GM23338 (cell line): ENCODE measurements at regions not wholly inside any gene's neighbourhood (a gene's known extent, or its start where the extent isn't known, plus 50 kb on each side); places are given as distances from the start of the nearest gene placed in this dataset.
A peak's percentile ranks its signal among the peaks of the same experiment; 100 is the strongest.

Experiments
- ATAC-seq: fragments of 200-7000 bp; cut with Tn5 transposase; 3 replicates; pipeline ENCODE4 v1.9.1; 2020
- DNase-seq: peaks from one replicate; pipeline ENCODE4 v3.0.0-alpha.2; 2015; ENCODE audit warnings: low spot score
- H2AFZ ChIP-seq: fragments of 200-600 bp; sonication (generic); 2 replicates; pipeline ENCODE4 v1.8.0; 2016; ENCODE audit warnings: antibody characterized with exemption, mild to moderate bottlenecking, moderate library complexity
- H3F3A ChIP-seq: fragments of 200-600 bp; sonication (generic); replicated peaks from 2 replicates; pipeline ENCODE4 v1.8.0; 2017; ENCODE audit warnings: antibody characterized with exemption, mixed run types, low read depth
- H3K27ac ChIP-seq: fragments of 200-600 bp; sonication (generic); 2 replicates; pipeline ENCODE4 v1.6.1; 2016; ENCODE audit warnings: low read depth
- H3K27me3 ChIP-seq: fragments of 200-600 bp; sonication (generic); 2 replicates; pipeline ENCODE4 v1.8.0; 2016; ENCODE audit warnings: mild to moderate bottlenecking, mixed run types, moderate library complexity; ENCODE audit not compliant: insufficient read depth
- H3K36me3 ChIP-seq: fragments of 200-600 bp; sonication (generic); 2 replicates; pipeline ENCODE4 v1.8.0; 2016; ENCODE audit warnings: mild to moderate bottlenecking; ENCODE audit not compliant: insufficient read depth
- H3K4me1 ChIP-seq: fragments of 200-600 bp; sonication (generic); 2 replicates; pipeline ENCODE4 v1.8.0; 2016; ENCODE audit warnings: mild to moderate bottlenecking, moderate library complexity; ENCODE audit not compliant: insufficient read depth
- H3K4me2 ChIP-seq: fragments of 200-600 bp; sonication (generic); 2 replicates; pipeline ENCODE4 v1.7.1; 2017; ENCODE audit warnings: mixed run types
- H3K4me3 ChIP-seq: fragments of 200-600 bp; sonication (generic); 2 replicates; pipeline ENCODE4 v1.6.1; 2016; ENCODE audit warnings: mixed run types
- H3K79me2 ChIP-seq: fragments of 200-600 bp; sonication (generic); replicated peaks from 2 replicates; pipeline ENCODE4 v1.8.0; 2017; ENCODE audit warnings: mild to moderate bottlenecking; ENCODE audit not compliant: insufficient read depth
- H3K9me2 ChIP-seq: fragments of 200-600 bp; sonication (generic); 2 replicates; pipeline ENCODE4 v1.8.0; 2017; ENCODE audit not compliant: insufficient read depth
- H4K20me1 ChIP-seq: fragments of 200-600 bp; sonication (generic); replicated peaks from 2 replicates; pipeline ENCODE4 v1.8.0; 2017; ENCODE audit warnings: mild to moderate bottlenecking; ENCODE audit not compliant: insufficient read depth
- H3K27ac Mint-ChIP-seq: 2 replicates; pipeline ENCODE4 v1.8.0; 2020; ENCODE audit warnings: inconsistent platforms, mild to moderate bottlenecking, moderate library complexity, mixed read lengths
- H3K27me3 Mint-ChIP-seq: 3 replicates; pipeline ENCODE4 v1.8.0; 2022; ENCODE audit warnings: low read depth, mild to moderate bottlenecking, moderate library complexity, mixed read lengths, inconsistent platforms; ENCODE audit not compliant: insufficient read depth, poor library complexity
- H3K36me3 Mint-ChIP-seq: 3 replicates; pipeline ENCODE4 v1.8.0; 2021; ENCODE audit warnings: low read depth, mild to moderate bottlenecking, inconsistent platforms, moderate library complexity, mixed read lengths
- H3K4me1 Mint-ChIP-seq: 3 replicates; pipeline ENCODE4 v1.8.0; 2020; ENCODE audit warnings: mild to moderate bottlenecking, inconsistent platforms, mixed read lengths
- H3K4me3 Mint-ChIP-seq: 3 replicates; pipeline ENCODE4 v1.8.0; 2021; ENCODE audit warnings: moderate library complexity, mild to moderate bottlenecking, inconsistent platforms, mixed read lengths
- H3K9me3 Mint-ChIP-seq: 3 replicates; pipeline ENCODE4 v1.8.0; 2020; ENCODE audit warnings: moderate library complexity, mild to moderate bottlenecking, inconsistent platforms, mixed read lengths
- ETS1 ChIP-seq: IDR thresholded peaks from 2 replicates; pipeline ENCODE4 v1.6.1; 2016; ENCODE audit warnings: antibody characterized with exemption
- EZH2 ChIP-seq: fragments of 200-600 bp; sonication (generic); IDR thresholded peaks from one replicate; pipeline ENCODE4 v1.8.0; 2017; ENCODE audit warnings: antibody characterized with exemption, mild to moderate bottlenecking, low read depth; ENCODE audit not compliant: unreplicated experiment
- EZH2phosphoT487 ChIP-seq: fragments of 200-600 bp; sonication (generic); IDR thresholded peaks from one replicate; pipeline ENCODE4 v1.8.1; 2018; ENCODE audit warnings: antibody characterized with exemption; ENCODE audit not compliant: unreplicated experiment
- JUNB ChIP-seq: IDR thresholded peaks from one replicate; pipeline ENCODE4 v1.6.1; 2016; ENCODE audit warnings: antibody characterized with exemption; ENCODE audit not compliant: unreplicated experiment
- REST ChIP-seq: IDR thresholded peaks from one replicate; pipeline ENCODE4 v1.6.1; 2018; ENCODE audit warnings: antibody characterized with exemption; ENCODE audit not compliant: unreplicated experiment
- ZNF114 ChIP-seq: fragments of 250-450 bp; sonication (Bioruptor Pico); IDR thresholded peaks from 2 replicates; pipeline ENCODE4 v1.5.0; 2020; ENCODE audit warnings: mild to moderate bottlenecking, moderate library complexity
- TF ChIP-seq, protein P1 (sequence below): fragments of 250-450 bp; sonication (Bioruptor Pico); IDR thresholded peaks from 2 replicates; pipeline ENCODE4 v1.5.0; 2020; ENCODE audit warnings: mild to moderate bottlenecking, moderate library complexity
- TF ChIP-seq, protein P2 (sequence below), 2 experiments: fragments of 200-600 bp in 1 of 2; sonication (generic) in 1 of 2; conservative IDR thresholded peaks; 2 replicates each; pipeline versions ENCODE4 v1.5.1 to v1.6.1; 2016 to 2017; ENCODE audit warnings: antibody characterized with exemption in 2 of 2, low read depth in 2 of 2, mild to moderate bottlenecking in 2 of 2, moderate library complexity in 1 of 2

GRCh38 chr5:167801999-167802398 lies 489.4 kb upstream of the WWC1 start (continued):
- TF ChIP-seq ETS1 (no peak), JUNB (no peak), ZNF114 (no peak), REST (no peak), EZH2 (no peak)

DNA sequence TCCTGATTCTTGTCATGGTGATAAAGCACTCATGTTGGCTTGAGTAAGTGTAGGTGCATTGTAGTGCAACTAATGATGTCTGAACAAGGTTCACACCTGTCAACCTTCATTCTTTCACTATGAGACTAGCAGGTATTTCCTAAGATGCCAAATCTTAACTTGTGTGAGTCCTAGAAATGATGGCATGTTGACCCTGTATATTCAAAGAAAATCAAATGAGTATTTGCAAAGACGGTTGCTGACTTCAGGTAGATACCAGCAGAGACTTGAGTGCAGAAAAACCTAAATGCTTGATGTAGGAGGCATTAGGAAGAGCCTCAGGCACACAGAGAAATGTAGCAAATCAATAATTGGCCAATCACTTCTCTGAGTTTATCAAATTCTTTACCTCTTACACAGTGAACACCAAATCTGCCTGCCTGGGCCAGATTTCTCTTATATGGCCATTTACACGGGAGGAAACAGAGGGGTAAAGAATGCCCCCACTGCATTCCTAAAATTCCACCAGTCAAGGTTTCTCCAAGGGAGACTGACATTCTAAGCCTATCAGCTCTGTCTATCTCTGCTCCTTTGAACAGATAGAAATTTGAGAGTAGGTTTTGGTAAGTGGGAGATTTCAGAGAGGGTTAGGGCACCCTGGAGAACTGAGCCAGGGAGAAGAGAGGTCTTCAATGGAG lies 488.6 kb upstream of the WWC1 start:
- H3K4me3 ChIP-seq, result no peak overlapping the region
- ATAC-seq (peak; percentile 96), DNase-seq (peak; percentile 78)
- H4K20me1 ChIP-seq, result no peaks in the 10 kb centered on the region
- H3K4me1 ChIP-seq, result no peaks in the 10 kb centered on the region
- peak overlapping the region; percentile 79; the same call in 1 of the 2 replicates for H3K27ac Mint-ChIP-seq
- 0 out of 2 replicates have a peak overlapping the region, but pooled peaks have one; percentile 12 for H3K27ac ChIP-seq
- no peaks in the 10 kb centered on the region for H3K36me3 ChIP-seq
- no peaks in the 10 kb centered on the region for H3K9me3 Mint-ChIP-seq
- H3K4me3 Mint-ChIP-seq, result peak overlapping the region; percentile 16; the same call in 1 of the 3 replicates
- H3K4me2 ChIP-seq, result no peak overlapping the region
- no peaks in the 10 kb centered on the region for H3F3A ChIP-seq
- peaks cover 16% of the 10 kb centered on the region for H3K4me1 Mint-ChIP-seq
- H2AFZ ChIP-seq, result no peak overlapping the region
- peaks cover 4% of the 10 kb centered on the region for H3K27me3 Mint-ChIP-seq
- peaks cover 15% of the 10 kb centered on the region; the same call in 1 of the 2 replicates for H3K9me2 ChIP-seq
- no peaks in the 10 kb centered on the region for H3K27me3 ChIP-seq
- H3K36me3 Mint-ChIP-seq, result no peaks in the 10 kb centered on the region
- no peaks in the 10 kb centered on the region for H3K79me2 ChIP-seq
- TF ChIP-seq, protein P1, sequence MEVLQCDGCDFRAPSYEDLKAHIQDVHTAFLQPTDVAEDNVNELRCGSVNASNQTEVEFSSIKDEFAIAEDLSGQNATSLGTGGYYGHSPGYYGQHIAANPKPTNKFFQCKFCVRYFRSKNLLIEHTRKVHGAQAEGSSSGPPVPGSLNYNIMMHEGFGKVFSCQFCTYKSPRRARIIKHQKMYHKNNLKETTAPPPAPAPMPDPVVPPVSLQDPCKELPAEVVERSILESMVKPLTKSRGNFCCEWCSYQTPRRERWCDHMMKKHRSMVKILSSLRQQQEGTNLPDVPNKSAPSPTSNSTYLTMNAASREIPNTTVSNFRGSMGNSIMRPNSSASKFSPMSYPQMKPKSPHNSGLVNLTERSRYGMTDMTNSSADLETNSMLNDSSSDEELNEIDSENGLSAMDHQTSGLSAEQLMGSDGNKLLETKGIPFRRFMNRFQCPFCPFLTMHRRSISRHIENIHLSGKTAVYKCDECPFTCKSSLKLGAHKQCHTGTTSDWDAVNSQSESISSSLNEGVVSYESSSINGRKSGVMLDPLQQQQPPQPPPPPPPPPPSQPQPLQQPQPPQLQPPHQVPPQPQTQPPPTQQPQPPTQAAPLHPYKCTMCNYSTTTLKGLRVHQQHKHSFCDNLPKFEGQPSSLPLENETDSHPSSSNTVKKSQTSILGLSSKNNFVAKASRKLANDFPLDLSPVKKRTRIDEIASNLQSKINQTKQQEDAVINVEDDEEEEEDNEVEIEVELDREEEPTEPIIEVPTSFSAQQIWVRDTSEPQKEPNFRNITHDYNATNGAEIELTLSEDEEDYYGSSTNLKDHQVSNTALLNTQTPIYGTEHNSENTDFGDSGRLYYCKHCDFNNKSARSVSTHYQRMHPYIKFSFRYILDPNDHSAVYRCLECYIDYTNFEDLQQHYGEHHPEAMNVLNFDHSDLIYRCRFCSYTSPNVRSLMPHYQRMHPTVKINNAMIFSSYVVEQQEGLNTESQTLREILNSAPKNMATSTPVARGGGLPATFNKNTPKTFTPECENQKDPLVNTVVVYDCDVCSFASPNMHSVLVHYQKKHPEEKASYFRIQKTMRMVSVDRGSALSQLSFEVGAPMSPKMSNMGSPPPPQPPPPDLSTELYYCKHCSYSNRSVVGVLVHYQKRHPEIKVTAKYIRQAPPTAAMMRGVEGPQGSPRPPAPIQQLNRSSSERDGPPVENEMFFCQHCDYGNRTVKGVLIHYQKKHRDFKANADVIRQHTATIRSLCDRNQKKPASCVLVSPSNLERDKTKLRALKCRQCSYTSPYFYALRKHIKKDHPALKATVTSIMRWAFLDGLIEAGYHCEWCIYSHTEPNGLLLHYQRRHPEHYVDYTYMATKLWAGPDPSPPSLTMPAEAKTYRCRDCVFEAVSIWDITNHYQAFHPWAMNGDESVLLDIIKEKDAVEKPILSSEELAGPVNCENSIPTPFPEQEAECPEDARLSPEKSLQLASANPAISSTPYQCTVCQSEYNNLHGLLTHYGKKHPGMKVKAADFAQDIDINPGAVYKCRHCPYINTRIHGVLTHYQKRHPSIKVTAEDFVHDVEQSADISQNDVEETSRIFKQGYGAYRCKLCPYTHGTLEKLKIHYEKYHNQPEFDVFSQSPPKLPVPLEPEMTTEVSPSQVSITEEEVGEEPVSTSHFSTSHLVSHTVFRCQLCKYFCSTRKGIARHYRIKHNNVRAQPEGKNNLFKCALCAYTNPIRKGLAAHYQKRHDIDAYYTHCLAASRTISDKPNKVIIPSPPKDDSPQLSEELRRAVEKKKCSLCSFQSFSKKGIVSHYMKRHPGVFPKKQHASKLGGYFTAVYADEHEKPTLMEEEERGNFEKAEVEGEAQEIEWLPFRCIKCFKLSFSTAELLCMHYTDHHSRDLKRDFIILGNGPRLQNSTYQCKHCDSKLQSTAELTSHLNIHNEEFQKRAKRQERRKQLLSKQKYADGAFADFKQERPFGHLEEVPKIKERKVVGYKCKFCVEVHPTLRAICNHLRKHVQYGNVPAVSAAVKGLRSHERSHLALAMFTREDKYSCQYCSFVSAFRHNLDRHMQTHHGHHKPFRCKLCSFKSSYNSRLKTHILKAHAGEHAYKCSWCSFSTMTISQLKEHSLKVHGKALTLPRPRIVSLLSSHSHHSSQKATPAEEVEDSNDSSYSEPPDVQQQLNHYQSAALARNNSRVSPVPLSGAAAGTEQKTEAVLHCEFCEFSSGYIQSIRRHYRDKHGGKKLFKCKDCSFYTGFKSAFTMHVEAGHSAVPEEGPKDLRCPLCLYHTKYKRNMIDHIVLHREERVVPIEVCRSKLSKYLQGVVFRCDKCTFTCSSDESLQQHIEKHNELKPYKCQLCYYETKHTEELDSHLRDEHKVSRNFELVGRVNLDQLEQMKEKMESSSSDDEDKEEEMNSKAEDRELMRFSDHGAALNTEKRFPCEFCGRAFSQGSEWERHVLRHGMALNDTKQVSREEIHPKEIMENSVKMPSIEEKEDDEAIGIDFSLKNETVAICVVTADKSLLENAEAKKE (CRISPR knock-in tag), result 0 out of 2 replicates have a peak, but pooled peaks have one; percentile 38
- no peak for TF ChIP-seq EZH2phosphoT487
- TF ChIP-seq, protein P2, sequence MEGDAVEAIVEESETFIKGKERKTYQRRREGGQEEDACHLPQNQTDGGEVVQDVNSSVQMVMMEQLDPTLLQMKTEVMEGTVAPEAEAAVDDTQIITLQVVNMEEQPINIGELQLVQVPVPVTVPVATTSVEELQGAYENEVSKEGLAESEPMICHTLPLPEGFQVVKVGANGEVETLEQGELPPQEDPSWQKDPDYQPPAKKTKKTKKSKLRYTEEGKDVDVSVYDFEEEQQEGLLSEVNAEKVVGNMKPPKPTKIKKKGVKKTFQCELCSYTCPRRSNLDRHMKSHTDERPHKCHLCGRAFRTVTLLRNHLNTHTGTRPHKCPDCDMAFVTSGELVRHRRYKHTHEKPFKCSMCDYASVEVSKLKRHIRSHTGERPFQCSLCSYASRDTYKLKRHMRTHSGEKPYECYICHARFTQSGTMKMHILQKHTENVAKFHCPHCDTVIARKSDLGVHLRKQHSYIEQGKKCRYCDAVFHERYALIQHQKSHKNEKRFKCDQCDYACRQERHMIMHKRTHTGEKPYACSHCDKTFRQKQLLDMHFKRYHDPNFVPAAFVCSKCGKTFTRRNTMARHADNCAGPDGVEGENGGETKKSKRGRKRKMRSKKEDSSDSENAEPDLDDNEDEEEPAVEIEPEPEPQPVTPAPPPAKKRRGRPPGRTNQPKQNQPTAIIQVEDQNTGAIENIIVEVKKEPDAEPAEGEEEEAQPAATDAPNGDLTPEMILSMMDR (conservative IDR thresholded peaks at IDR 0.05; ENCODE audit: low read depth in 2 of 2), result no peak
